EH (cell line): ENCODE measurements at regions not wholly inside any gene's neighbourhood (a gene's known extent, or its start where the extent isn't known, plus 50 kb on each side); places are given as distances from the start of the nearest gene placed in this dataset.
"Not testable (repeated sequence)": the region's sequence is repeated elsewhere in the genome, so short reads cannot be mapped to it uniquely, and the experiment has no call there.

Experiments used
- DNase-seq: peaks from one replicate; pipeline ENCODE4 v3.0.0-alpha.2; 2015; ENCODE audit warnings: low read depth

- DNase-seq: no peak
Measured at GRCh38 chr12:100083308-100083707, 59.4 kb downstream of the BLTP3B start.

- not testable (repeated sequence) for DNase-seq
Measured at GRCh38 chr12:100078777-100079176, 63.9 kb downstream of the BLTP3B start.

GRCh38 chr12:100077367-100077766, 65.3 kb downstream of the BLTP3B start:
- peak; percentile 15 for DNase-seq

GRCh38 chr12:100075598-100075997, 67.1 kb downstream of the BLTP3B start:
- no peak for DNase-seq

- no peak for DNase-seq
Measured at GRCh38 chr12:100069795-100070194, 72.9 kb downstream of the BLTP3B start.

GRCh38 chr12:100068305-100068704, 74.4 kb downstream of the BLTP3B start:
- no peak for DNase-seq

GRCh38 chr12:100061814-100062213, 77.1 kb upstream of the ANKS1B start:
- DNase-seq: no peak

GRCh38 chr12:100058482-100059029, 73.8 kb upstream of the ANKS1B start:
- peak; percentile 97 for DNase-seq

GRCh38 chr12:100046202-100046601, 61.5 kb upstream of the ANKS1B start:
- not testable (repeated sequence) for DNase-seq

- DNase-seq: no peak
Measured at GRCh38 chr12:100044266-100044665, 59.5 kb upstream of the ANKS1B start.

GRCh38 chr12:100043631-100044030, 58.9 kb upstream of the ANKS1B start:
- peak; percentile 62 for DNase-seq
